ENCODE measurements at regions not wholly inside any gene's neighbourhood (a gene's known extent, or its start where the extent isn't known, plus 50 kb on each side); places are given as distances from the start of the nearest gene placed in this dataset.

- DNase-seq: no peak
Measured at GRCh38 chr3:23078735-23079134, 124.4 kb upstream of the UBE2E2 start.

- DNase-seq: no peak
Measured at GRCh38 chr3:23079976-23080375, 123.2 kb upstream of the UBE2E2 start.

GRCh38 chr3:23083701-23084100 is 119.4 kb upstream of the UBE2E2 start:
- no peak for DNase-seq

GRCh38 chr3:23084367-23084766 is 118.8 kb upstream of the UBE2E2 start:
- no peak for DNase-seq

GRCh38 chr3:23085261-23085660 is 117.9 kb upstream of the UBE2E2 start:
- no peak for DNase-seq

- DNase-seq: no peak
Measured at GRCh38 chr3:23086331-23086730, 116.8 kb upstream of the UBE2E2 start.

GRCh38 chr3:23086831-23087230 is 116.3 kb upstream of the UBE2E2 start:
- no peak for DNase-seq

- DNase-seq: no peak
Measured at GRCh38 chr3:23094412-23094811, 108.7 kb upstream of the UBE2E2 start.

GRCh38 chr3:23094890-23095462 is 108.2 kb upstream of the UBE2E2 start:
- no peak for DNase-seq

GRCh38 chr3:23096041-23096440 is 107.1 kb upstream of the UBE2E2 start:
- DNase-seq: no peak

- no peak for DNase-seq
Measured at GRCh38 chr3:23099021-23099420, 104.1 kb upstream of the UBE2E2 start.

GRCh38 chr3:23099677-23100076 is 103.5 kb upstream of the UBE2E2 start:
- DNase-seq: no peak

- DNase-seq: no peak
Measured at GRCh38 chr3:23100106-23100505, 103.0 kb upstream of the UBE2E2 start.

GRCh38 chr3:23103764-23104163 is 99.4 kb upstream of the UBE2E2 start:
- DNase-seq: no peak

GRCh38 chr3:23105048-23105447 is 98.1 kb upstream of the UBE2E2 start:
- no peak for DNase-seq

GRCh38 chr3:23106666-23107065 is 96.5 kb upstream of the UBE2E2 start:
- DNase-seq: no peak

GRCh38 chr3:23107221-23107620 is 95.9 kb upstream of the UBE2E2 start:
- DNase-seq: no peak

- no peak for DNase-seq
Measured at GRCh38 chr3:23108451-23109057, 94.6 kb upstream of the UBE2E2 start.

- DNase-seq: no peak
Measured at GRCh38 chr3:23111286-23111685, 91.8 kb upstream of the UBE2E2 start.

- DNase-seq: no peak
Measured at GRCh38 chr3:23111797-23112196, 91.3 kb upstream of the UBE2E2 start.

GRCh38 chr3:23112491-23112890 is 90.6 kb upstream of the UBE2E2 start:
- DNase-seq: no peak

- peak in 1 of 5 donors; percentile 1 for DNase-seq
Measured at GRCh38 chr3:23113455-23114171, 89.5 kb upstream of the UBE2E2 start.

GRCh38 chr3:23114432-23114831 is 88.7 kb upstream of the UBE2E2 start:
- DNase-seq: no peak

GRCh38 chr3:23115171-23115877 is 87.8 kb upstream of the UBE2E2 start:
- DNase-seq: no peak
